Keratinocyte (primary cell): ENCODE measurements at regions not wholly inside any gene's neighbourhood (a gene's known extent, or its start where the extent isn't known, plus 50 kb on each side); places are given as distances from the start of the nearest gene placed in this dataset.

Experiments
- DNase-seq: peaks from one replicate; pipeline ENCODE4 v3.0.0-alpha.2; 2011; ENCODE audit warnings: low read depth, missing footprints, low spot score
- FAIRE-seq: peaks from 2 replicates; lab custom pipeline; 2011; peaks lifted over from hg19 to GRCh38; lab: Jason Lieb, UNC
- H2AFZ ChIP-seq: 2 replicates; pipeline ENCODE4 v1.6.0; 2012; ENCODE audit warnings: low read length, control low read depth, inconsistent platforms; ENCODE audit not compliant: control insufficient read depth
- H3K27ac ChIP-seq: 2 replicates; pipeline ENCODE4 v1.5.1; 2011; ENCODE audit warnings: low read length; ENCODE audit not compliant: control insufficient read depth, insufficient read depth
- H3K27me3 ChIP-seq: 3 replicates; pipeline ENCODE4 v1.6.0; 2011; ENCODE audit warnings: low read length; ENCODE audit not compliant: control insufficient read depth, insufficient read depth; ENCODE audit errors: extremely low read depth
- H3K36me3 ChIP-seq, 2 experiments: 2 replicates in 1 of 2; 3 replicates in 1 of 2; pipeline ENCODE4 v1.5.1; 2011; ENCODE audit warnings: low read length in 2 of 2, mild to moderate bottlenecking in 1 of 2; ENCODE audit not compliant: control insufficient read depth in 2 of 2, insufficient read depth in 2 of 2; ENCODE audit errors: extremely low read depth in 1 of 2
- H3K4me1 ChIP-seq: 3 replicates; pipeline ENCODE4 v1.5.1; 2011; ENCODE audit warnings: low read length; ENCODE audit not compliant: control insufficient read depth, insufficient read depth; ENCODE audit errors: extremely low read depth
- H3K4me2 ChIP-seq: 3 replicates; pipeline ENCODE4 v1.6.0; 2011; ENCODE audit warnings: low read depth, low read length; ENCODE audit not compliant: control insufficient read depth, insufficient read depth; ENCODE audit errors: extremely low read depth
- H3K4me3 ChIP-seq, 3 experiments: fragments of 200-600 bp in 1 of 3; sonication (generic) in 1 of 3; 2 replicates in 2 of 3; 3 replicates in 1 of 3; pipeline ENCODE4 v1.5.1; 2011 to 2016; ENCODE audit warnings: low read length in 3 of 3, mild to moderate bottlenecking in 3 of 3, control low read depth in 2 of 3, inconsistent platforms in 1 of 3, low read depth in 1 of 3, mixed read lengths in 1 of 3, mixed run types in 1 of 3, moderate library complexity in 1 of 3; ENCODE audit not compliant: control insufficient read depth in 2 of 3, insufficient read depth in 2 of 3; ENCODE audit errors: extremely low read depth in 1 of 3
- H3K79me2 ChIP-seq: 2 replicates; pipeline ENCODE4 v1.6.0; 2012; ENCODE audit warnings: low read length; ENCODE audit not compliant: control insufficient read depth, insufficient read depth
- H3K9ac ChIP-seq: 3 replicates; pipeline ENCODE4 v1.6.0; 2011; ENCODE audit warnings: low read length; ENCODE audit not compliant: control insufficient read depth, insufficient read depth; ENCODE audit errors: extremely low read depth
- H3K9me1 ChIP-seq: 3 replicates; pipeline ENCODE4 v1.6.0; 2011; ENCODE audit warnings: low read length; ENCODE audit not compliant: control insufficient read depth, insufficient read depth; ENCODE audit errors: extremely low read depth
- H3K9me3 ChIP-seq: 2 replicates; pipeline ENCODE4 v1.5.1; 2012; ENCODE audit warnings: low read depth, low read length; ENCODE audit not compliant: control insufficient read depth
- H4K20me1 ChIP-seq: 3 replicates; pipeline ENCODE4 v1.6.0; 2011; ENCODE audit warnings: low read length; ENCODE audit not compliant: control insufficient read depth, insufficient read depth; ENCODE audit errors: extremely low read depth
- CTCF ChIP-seq, 3 experiments: IDR thresholded peaks in 1 of 3; conservative IDR thresholded peaks in 1 of 3; optimal IDR thresholded peaks in 1 of 3; 2 replicates in 2 of 3; 3 replicates in 1 of 3; pipeline versions ENCODE3 to v1.5.1; 2011; ENCODE audit warnings: low read length in 3 of 3, mild to moderate bottlenecking in 3 of 3, moderate library complexity in 2 of 3, control low read depth in 1 of 3, inconsistent platforms in 1 of 3; ENCODE audit not compliant: insufficient read depth in 2 of 3; ENCODE audit errors: extremely low read depth in 1 of 3
- EZH2 ChIP-seq: IDR thresholded peaks from one replicate; pipeline ENCODE4 v1.6.1; 2012; ENCODE audit warnings: inconsistent platforms, mild to moderate bottlenecking, low read length, moderate library complexity
- dilution Hi-C: fragments of 300-500 bp; cut with MboI; formaldehyde crosslinking; loops from one replicate; pipeline ENCODE4 v1.7.0; 2020; ENCODE audit warnings: low sequenced_read_pairs; ENCODE audit not compliant: extremely low pct_ligation_motif_present

GRCh38 chr9:100939636-100940035, 88.9 kb upstream of the PLPPR1 start:
- Histone ChIP-seq H3K36me3 (no peaks in the 10 kb centered on the region), H4K20me1 (no peaks in the 10 kb centered on the region), H3K4me2 (no peak overlapping the region), H3K4me1 (no peaks in the 10 kb centered on the region), H2AFZ (no peak overlapping the region), H3K27me3 (no peaks in the 10 kb centered on the region), H3K9me1 (no peaks in the 10 kb centered on the region), H3K27ac (no peak overlapping the region), H3K9me3 (no peaks in the 10 kb centered on the region), H3K79me2 (no peaks in the 10 kb centered on the region), H3K4me3 (no peak overlapping the region), H3K9ac (no peak overlapping the region)
- no peak for TF ChIP-seq EZH2
- no peak for TF ChIP-seq CTCF (optimal IDR thresholded peaks at IDR 0.05 in 1 of 3, IDR thresholded peaks at IDR 0.05 in 1 of 3, conservative IDR thresholded peaks at IDR 0.05 in 1 of 3; ENCODE audit: extremely low read depth in 1 of 3, insufficient read depth in 2 of 3, low read length in 3 of 3)
- DNase-seq (no peak), FAIRE-seq (no peak)
- dilution Hi-C loops, result no loop called here

- no peak overlapping the region for H3K4me3 ChIP-seq
- dilution Hi-C loops, result no loop called here
- no peak overlapping the region for H3K27ac ChIP-seq
- H3K79me2 ChIP-seq, result no peaks in the 10 kb centered on the region
- no peak overlapping the region for H2AFZ ChIP-seq
- no peaks in the 10 kb centered on the region for H3K27me3 ChIP-seq
- FAIRE-seq (no peak), DNase-seq (no peak)
- H3K9me1 ChIP-seq, result no peaks in the 10 kb centered on the region
- TF ChIP-seq EZH2 (no peak), CTCF (optimal IDR thresholded peaks at IDR 0.05 in 1 of 3, IDR thresholded peaks at IDR 0.05 in 1 of 3, conservative IDR thresholded peaks at IDR 0.05 in 1 of 3; ENCODE audit: extremely low read depth in 1 of 3, insufficient read depth in 2 of 3, low read length in 3 of 3) (no peak)
- no peaks in the 10 kb centered on the region for H4K20me1 ChIP-seq
- no peaks in the 10 kb centered on the region for H3K9me3 ChIP-seq
- no peaks in the 10 kb centered on the region for H3K36me3 ChIP-seq
- H3K4me1 ChIP-seq, result no peaks in the 10 kb centered on the region
- H3K4me2 ChIP-seq, result no peak overlapping the region
- H3K9ac ChIP-seq, result no peak overlapping the region
Observed at GRCh38 chr9:100959226-100959625, 69.3 kb upstream of the PLPPR1 start.
